NCI-H82 treated with DMSO at 0.1 percent for 48 hours (cell line): ENCODE measurements at regions not wholly inside any gene's neighbourhood (a gene's known extent, or its start where the extent isn't known, plus 50 kb on each side); places are given as distances from the start of the nearest gene placed in this dataset.
"Not testable (repeated sequence)": the region's sequence is repeated elsewhere in the genome, so short reads cannot be mapped to it uniquely, and the experiment has no call there.

ENCODE experiments used
- DNase-seq: peaks from one replicate; lab custom pipeline; 2025; ENCODE audit not compliant: unreplicated experiment; lab: John Stamatoyannopoulos, UW

DNA sequence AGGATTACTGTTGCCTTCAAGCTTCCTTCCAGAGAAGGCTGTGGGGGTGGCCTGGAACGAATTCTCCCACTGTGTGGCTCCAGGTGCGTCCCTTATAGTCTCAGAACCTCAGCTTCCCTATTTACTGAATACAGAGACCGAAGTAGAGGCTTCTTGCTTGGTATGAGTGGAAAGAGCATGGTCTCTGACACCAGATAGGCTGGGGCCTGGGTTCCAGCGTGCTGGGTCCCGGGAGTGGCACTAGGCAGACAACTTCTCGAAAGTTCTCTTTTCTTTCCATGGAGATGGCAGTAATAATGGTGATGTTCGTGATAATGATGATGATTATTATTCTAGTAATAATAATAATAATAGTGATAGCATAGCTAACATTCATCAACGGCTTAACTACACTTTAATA lies 161.7 kb downstream of the PTPRU start:
- DNase-seq: no peak

DNA sequence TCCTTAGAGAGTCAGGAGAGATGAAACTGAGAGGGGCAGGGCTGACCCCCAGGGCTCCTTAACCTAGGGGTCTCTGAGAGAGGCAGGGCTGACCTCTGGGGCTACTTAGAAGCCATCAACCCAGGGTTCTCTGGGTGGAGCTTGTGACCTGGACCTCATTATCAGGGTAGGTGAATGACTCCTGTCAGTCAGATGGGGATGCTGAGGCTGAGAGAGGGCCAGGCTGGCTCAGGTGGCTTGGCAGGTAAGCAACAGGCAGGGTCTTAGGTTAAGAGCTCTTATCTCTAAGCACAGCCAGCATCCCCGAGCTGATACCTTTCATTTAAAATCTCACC lies 160.9 kb downstream of the PTPRU start:
- DNase-seq: no peak

DNA sequence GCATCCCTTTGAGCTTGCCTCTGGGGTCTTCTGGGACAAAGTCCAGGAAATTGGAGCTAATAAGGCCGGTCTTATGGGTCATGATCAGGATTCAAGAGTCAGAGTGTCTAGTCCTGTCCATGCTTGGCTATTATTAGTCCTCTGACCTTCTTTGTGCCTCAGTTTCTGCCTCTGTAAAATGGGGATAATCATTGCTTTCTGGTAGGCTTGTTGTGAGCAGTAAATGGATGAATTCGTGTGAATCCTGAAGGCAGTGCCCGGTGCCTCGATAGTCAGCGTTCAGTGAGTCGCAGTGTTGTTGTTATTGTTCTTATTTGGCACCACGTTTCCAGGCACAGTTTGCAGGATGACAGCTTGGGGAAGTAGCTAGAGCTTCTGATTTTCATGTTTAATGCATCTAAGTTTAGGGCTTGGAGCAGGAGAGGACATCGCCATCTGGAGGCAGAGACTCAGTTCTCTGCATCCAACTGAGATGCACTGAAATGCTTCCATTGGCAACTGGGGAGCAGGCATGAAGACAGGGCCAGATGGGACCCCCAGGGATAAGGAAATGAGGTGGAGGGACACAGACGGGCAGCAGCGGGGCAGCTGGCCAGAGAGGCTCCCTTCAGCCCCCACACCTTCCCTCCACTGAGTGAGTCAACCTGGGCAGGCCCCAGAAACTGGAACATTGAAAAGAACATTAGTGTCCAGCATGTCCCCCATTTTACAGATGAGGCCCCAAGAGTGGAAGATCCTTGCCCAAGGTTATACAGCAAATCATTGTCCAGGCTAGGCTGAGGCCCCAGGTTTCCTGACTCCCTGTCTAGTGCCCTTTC lies 160.3 kb downstream of the PTPRU start:
- no peak for DNase-seq

DNA sequence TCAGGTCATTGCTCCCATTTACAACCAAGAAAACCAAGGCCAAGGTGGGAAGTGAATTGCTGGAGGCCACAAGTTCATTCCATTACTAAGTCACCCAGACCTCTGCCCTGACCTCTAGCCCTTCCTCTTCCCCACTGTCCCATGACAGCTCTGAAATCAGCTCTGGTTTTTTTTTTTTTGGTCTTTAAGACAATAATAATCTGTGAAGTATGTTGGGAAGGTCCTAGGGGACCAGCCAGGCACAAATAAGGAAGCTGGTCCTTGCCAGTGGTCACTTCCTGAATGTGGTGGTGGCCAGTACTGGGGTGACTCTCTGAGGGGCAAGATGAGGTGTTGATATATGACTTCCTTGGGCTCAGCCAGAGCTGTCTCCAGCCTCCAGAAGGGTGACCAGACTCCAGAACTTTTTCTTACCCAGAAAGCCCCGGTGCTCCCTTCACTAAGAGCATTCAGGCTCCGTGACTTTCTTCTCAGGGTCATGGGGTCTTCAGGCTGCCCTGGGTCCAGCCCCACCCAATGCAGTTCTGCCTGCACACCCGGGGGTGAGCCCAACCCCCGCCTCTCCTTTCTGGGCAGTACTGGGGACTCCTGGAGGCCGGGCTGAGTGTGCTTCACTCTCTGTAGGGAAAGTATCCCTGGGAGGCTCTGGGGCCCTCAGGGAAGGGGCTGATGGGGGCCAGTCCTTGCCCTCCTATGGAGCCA lies 159.6 kb downstream of the PTPRU start:
- no peak for DNase-seq

DNA sequence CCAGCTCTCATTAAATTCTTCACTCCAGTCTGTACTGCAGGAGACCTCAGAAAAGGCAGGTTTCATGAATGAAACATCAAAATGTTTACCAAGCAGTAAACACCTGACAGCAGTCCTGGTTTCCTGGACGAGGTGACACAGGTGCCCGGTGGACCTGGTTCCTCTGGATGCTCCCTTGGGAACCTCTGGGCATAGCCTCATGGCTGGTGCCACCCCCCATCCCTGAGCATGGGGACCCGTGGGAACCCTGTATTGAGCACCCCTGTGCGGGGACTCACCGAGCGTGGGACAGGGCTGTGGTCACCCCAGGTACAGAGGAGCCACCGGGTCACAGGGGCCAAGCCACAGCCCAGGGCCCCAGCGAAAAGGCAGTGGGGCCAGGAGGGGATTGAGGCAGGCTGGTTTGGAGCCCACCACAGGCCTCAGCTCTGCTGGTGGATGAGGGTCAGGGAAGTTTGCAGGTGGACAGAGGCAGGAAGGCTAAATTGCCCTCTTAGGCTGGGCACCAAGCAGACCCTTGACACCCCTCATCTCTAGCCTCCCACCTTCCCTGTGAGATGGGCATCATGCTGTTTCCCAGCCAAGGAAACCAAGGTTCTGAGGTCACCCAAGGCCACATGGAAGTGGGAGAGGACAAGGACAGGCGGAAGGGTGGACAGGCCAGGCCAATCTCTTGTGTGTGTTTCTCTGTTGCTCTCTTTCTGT lies 158.4 kb downstream of the PTPRU start:
- no peak for DNase-seq

DNA sequence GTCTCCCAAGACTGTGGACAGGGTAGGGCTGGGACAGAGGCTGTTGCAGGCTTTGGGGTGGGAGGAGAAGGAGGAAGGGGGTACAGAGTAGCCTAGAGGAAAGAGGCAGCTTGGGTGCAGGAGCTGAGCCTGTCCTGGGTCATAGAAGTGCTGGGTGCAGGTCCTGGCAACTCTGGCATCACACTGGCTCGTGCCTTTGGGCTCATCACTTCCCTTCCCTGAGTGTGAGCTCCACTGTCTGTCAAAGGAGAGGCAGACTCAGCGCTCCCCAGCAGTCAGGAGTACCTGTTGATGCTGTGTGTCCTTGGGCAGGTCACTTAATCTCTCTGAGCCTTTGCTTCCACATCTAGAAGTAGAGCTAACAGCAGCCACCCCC lies 157.1 kb downstream of the PTPRU start:
- DNase-seq: no peak

DNA sequence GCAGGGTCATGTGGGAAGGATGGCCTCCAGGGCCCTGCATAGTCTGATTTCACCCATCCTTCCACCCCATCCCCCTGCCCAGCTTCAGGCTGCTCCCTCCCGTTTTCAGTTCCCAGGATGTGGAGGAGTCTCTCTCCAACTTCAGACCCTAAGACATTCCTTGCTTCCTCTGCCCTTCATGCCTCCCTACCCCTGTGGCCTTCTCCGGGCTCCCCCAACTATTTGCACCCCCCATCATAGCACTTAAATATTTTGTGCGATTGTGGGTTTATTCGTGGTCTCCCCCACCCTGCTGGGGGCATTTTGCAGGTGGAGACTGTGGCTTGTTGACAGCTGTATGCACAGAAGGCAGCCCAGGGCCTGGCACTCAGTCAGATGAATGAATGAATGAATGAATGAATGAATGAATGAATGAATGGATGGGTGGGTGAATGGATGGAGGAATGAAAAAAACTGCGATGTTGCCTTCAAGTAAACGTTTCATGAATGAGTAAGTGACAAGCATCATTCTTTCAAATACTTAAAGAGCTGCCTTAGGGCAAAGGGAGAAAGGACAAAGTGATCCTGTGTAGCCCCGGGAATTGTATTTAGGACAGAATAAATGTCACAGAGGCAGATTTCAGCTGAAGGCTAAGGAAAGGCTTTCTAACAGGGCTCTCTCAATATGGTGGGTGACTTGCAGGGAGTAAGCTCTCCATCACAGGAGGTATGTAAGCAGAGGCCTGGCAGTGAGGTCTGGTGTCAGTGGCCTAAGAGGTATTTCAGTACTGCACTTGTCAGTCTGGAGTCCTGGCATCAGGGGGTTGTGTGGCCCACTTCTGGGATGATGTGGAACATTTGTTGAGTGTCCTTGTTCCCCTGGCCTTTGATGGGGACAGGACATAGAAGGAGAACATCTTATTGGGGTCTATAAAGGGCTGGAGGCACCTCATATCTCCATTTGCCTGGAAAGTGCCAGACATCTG lies 156.4 kb downstream of the PTPRU start:
- DNase-seq: no peak

DNA sequence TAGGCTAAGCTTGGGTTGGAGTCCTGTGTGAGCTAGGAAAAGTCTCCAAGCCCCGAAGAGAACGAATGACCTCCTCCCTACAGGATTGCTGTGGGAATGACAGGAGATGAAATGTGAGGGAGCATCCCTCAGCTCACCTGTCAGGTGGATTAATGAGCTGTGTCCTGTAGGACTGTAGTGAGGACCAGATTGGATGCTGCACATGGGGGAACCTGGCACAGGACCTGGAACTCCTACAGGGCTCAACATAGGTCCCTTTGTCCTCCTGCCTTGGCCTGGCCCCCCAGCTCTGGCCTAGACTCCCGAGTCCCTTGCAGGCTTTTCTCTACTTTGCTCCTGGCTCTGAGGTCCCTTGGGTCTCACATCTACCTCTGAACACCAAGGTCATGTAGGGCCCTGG lies 155.7 kb downstream of the PTPRU start:
- no peak for DNase-seq

DNA sequence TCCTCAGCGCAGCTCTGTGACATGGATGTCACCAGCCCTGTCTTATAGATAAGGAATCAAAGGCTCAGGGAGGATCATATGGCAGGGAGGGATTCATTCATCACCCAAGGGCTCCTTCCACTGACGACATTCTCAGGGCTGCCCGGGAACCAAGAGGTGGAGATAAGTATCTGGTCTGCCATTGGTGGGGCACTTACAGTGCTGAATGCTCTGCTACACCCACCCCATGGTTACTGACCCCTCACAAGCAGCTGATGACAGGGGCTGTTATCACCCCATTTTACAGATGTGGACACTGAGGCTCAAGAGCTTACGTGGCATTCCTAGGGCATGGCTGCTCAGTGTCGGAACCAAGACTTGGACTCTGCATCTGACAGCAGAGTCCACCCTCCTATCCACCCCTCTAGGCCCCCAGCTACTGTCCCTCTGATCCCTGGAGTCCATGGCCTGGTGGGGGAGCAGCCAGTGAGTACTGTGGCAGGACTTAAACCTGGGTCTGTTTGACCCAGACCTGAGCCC lies 155.1 kb downstream of the PTPRU start:
- DNase-seq: peak; percentile 17

DNA sequence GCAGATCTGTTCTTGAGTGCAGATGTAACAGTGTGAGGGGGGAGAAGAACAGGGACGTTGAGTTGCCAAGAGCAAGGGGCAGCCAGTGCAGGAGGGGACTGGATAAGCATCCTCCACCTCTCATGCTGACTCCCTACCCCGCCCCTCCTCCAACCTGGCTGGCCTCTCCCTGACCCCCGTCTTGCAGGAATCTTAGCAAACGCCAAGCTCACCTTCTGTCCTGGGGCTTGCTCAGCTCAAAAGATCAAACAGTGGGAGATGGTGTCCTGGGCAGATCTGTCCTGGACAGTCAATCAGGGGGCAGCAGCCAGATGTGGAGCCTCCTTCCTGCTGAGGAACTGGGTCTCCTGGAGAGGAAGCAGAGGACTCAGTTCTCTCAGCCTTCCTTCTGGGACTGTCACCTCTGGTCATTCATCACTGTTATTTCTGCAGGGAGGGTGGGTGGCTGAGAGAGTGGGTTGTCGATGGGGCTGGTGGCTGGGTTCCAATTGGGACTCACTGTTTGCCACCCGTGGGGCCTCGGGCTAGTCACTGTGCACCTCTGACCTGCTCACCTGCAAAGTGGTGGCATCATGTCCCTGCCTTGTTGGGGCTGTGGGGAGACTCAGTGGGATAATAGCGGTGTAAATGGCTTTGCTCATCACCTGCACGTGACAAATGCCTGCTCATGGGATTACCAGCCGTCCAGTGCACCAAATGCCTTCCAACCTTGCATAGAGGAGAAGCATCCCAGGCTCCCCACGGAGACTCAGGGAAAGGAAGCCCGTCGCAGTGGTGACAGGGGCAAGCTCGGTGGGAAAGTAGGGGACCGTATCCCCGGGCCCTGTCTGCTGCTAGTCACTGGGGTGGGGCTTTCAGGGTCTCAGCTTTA lies 154.4 kb downstream of the PTPRU start:
- DNase-seq: peak; percentile 25

DNA sequence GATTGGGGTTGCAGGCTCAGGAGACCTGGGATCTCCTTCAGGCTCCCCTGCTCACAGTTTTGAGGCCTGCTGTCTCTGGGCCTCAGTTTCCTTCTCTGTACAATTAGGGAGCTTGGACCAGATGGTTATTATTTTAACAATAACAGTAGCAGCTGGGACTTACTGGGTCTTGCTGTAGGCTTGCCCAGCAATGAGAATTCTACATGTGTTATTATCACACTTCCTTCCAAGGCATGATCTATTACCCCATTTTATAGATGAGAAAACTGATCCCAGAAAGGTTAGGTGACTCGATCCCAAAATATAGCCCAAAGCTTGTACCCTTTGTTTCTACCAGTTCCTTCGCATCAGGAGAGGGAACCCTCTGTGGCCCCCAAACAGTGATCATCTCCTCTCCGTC lies 153.8 kb downstream of the PTPRU start:
- no peak for DNase-seq

DNA sequence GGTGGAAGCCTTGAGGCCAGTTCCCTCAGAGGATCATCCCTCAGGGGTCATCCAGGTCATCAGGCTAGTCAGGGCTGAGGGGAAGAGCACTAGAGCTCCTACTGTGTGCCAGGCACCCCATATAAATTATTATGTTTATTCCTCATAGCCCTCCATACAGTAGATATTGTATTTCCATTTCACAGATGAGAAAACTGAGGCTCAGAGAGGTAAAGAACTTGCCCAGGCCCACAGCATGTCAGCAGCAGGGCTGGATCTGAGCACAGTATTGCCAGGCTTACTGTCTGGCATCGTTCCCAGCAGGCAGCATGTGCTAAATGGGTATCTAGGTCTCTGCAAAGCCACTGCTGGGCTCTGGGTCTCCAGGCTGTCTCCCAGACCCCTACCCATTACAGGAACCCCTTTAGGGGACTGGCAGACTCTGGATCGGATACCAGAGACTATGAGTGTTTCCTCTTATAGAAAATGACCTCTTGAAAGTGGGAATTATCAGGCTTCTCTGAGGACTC lies 153.3 kb downstream of the PTPRU start:
- DNase-seq: no peak

DNA sequence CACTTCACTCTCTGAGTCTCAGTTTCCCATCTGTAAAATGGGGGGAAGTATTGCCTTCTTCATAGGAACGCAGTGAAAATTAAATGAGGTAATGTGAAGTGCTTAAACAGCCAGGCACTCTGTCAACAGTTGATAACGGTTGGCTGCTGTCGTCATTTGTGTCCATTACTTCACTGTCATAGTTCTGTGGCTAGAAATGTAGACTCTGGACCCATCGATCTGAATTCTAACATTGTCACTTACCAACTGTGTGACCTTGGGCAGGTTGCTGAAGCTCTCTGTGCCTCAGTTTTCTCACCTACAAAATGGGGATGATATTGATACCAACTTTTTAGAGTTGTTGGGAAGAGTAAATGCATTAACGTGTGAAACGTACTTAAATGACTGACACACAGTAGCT lies 152.6 kb downstream of the PTPRU start:
- DNase-seq: no peak

DNA sequence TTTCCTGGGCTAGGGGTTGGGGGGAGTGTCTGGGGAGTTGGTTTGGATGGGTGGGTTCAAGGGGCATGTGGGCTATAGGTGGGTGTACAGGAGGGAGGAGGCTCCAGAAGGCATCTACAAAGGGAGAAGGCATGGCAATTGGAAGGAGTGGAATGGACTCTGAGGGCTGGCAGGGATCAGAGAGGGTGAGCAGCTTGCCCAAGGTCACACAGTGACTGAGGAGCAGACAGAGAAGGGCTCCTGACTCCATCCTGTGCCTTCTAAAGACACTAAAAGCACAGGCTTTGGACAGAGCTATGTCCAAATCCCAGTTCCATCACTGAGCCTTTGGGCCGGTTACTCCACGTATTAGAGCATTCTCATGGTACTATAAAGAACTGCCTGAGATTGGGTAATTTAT lies 151.8 kb downstream of the PTPRU start:
- no peak for DNase-seq

DNA sequence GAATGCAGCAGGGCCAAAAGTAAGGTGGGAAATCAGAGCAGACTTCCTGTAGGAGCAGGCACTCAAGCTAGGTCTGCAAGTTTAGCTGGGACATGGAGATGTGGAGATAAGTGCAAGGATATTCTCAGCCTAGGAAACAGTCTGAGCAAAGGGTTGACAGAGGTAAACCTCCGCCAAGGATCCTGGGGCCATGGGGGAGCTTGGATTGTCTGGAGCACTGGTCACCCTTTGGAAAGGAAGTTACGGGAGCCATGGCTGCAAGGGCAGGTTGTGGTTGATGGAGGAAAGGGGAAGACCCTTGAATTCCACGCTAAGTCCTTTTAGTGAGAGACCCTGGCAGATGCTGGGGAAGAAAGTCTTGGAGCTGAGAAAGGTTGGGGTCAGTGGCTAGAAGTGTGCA lies 150.9 kb downstream of the PTPRU start:
- DNase-seq: no peak

DNA sequence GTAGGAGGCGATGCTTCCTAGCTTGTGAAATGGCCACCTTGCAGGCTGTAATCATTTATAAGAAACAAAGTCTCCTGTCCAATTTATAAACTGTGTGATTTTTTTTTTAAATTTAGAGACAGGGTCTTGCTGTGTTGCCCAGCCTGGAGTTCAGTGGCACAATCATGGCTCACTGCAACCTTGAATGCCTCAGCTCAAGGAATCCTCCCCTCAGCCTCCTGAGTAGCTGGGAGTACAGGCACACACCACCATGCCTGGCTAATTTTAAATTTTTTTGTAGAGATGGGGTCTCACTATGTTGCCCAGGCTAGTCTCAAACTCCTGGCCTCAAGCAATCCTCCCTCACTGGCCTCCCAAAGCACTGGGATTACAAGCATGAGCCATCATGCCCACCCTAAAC lies 150.1 kb downstream of the PTPRU start:
- DNase-seq: not testable (repeated sequence)

DNA sequence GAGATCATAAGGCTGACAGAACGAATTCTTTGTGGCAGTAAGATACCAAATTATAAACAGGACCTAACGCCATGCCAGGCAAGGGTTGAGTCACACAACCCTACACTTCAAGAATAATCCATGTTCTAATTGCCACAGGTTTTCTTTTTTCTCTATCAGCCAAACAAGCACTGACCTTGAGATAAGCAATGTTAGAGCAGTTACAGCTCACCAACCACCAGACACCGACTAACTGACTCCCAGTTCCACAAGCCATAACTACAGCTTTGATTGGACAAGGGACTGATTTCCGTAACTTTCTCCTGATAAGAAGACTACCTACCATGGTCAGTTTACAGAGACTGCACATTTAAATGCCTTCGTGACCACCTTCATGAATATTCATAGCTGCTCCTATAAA lies 149.6 kb downstream of the PTPRU start:
- DNase-seq: no peak

DNA sequence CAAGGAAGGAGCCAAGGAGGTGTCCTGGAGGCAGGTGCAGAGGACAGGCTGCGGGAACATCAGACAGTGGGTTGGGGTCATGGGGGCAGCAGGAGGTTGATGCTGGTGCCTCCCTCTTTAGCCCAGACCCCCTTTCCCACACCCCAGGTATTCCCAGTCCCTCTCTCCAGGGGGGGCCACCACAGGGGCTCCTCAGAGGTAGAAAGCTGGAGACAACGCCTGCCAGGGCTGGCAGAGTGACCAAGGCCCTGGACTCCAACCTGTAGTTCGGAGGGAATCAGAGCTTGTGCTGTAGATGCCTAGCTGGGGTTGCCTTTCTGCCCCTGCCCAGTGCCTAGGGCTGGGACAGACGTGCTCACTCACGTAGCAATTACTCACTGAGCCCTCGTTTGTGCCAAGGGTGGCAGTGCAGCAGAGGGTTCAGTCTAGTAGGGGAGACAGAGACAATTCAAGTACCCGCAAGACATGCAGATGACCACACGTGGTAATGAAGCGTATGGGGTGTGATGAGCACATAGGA lies 148.2 kb downstream of the PTPRU start:
- DNase-seq: no peak

DNA sequence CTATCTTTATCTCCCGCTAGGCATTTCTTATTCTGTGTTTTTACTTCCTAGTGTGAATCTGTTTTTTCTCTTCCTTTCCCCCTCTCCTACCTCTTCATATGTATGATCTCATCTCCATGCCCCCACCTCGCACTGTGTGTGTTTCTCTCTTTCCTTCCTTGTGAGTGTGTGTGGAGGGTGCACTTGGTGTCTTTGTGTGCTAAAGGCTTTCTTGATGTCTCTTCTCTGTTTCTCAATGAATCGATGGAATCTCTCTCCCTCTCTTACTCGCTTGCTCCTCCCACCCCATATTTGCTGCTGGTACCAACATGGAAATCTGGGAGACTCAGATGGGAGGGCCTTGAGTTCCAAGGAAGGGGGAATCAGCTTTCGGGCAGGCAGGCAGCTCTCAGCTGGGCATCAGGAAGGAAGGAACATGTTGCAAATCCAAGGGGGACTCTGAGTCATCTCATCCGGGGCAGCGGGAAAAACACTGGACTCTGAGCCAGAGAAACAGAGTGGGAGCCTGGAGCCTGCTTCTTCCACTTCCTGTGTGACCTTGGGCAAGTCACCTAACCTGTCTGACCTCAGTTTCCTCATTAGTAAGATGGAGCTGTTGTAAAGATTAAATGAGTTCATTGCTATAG lies 147.5 kb downstream of the PTPRU start:
- DNase-seq: no peak
